Ectodermal cell (in vitro differentiated cells): ENCODE measurements at regions not wholly inside any gene's neighbourhood (a gene's known extent, or its start where the extent isn't known, plus 50 kb on each side); places are given as distances from the start of the nearest gene placed in this dataset.

ENCODE experiments used
- H3K27ac ChIP-seq: 2 replicates; pipeline ENCODE4 v1.7.0; 2013; ENCODE audit warnings: mild to moderate bottlenecking, low read depth, low read length; ENCODE audit not compliant: insufficient read depth, poor library complexity, severe bottlenecking
- H3K27me3 ChIP-seq: 2 replicates; pipeline ENCODE4 v1.7.0; 2013; ENCODE audit warnings: mild to moderate bottlenecking, low read length; ENCODE audit not compliant: insufficient read depth, control insufficient read depth, poor library complexity, severe bottlenecking
- H3K36me3 ChIP-seq: one replicate; pipeline ENCODE4 v1.7.0; 2013; ENCODE audit warnings: low read length; ENCODE audit not compliant: control insufficient read depth, insufficient read depth
- H3K4me1 ChIP-seq: one replicate; pipeline ENCODE4 v1.7.0; 2013; ENCODE audit warnings: low read length; ENCODE audit not compliant: control insufficient read depth, insufficient read depth
- H3K4me3 ChIP-seq: 2 replicates; pipeline ENCODE4 v1.7.0; 2013; ENCODE audit warnings: low read depth, low read length, control low read depth; ENCODE audit not compliant: insufficient read depth
- H3K9me3 ChIP-seq: 2 replicates; pipeline ENCODE4 v1.7.0; 2013; ENCODE audit warnings: mild to moderate bottlenecking, low read length, moderate library complexity; ENCODE audit not compliant: control insufficient read depth
- WGBS, 2 experiments: methylation state at CpG; one replicate each; pipeline ENCODE4 v1.1.7; 2013; ENCODE audit warnings: missing lambda C conversion rate in 2 of 2; 5-methylcytosine and 5-hydroxymethylcytosine counted together

GRCh38 chr7:135802697-135803096 lies 54.1 kb upstream of the FAM180A start:
- Histone ChIP-seq H3K27ac (no peak overlapping the region), H3K36me3 (no peaks in the 10 kb centered on the region), H3K4me1 (no peaks in the 10 kb centered on the region), H3K4me3 (no peak overlapping the region), H3K27me3 (no peaks in the 10 kb centered on the region), H3K9me3 (no peaks in the 10 kb centered on the region)
- 87 to 90% methylated on average over 3 of the region's 3 CpGs for WGBS, 2 experiments

- 94% methylated on average over 6 of the region's 6 CpGs for WGBS, 2 experiments
- Histone ChIP-seq H3K4me1 (no peaks in the 10 kb centered on the region), H3K9me3 (no peaks in the 10 kb centered on the region)
Measured at GRCh38 chr7:135801877-135802276, 53.3 kb upstream of the FAM180A start.

GRCh38 chr7:135801045-135801693 lies 52.6 kb upstream of the FAM180A start:
- no peaks in the 10 kb centered on the region for H3K4me1 ChIP-seq
- H3K27ac ChIP-seq = no peak overlapping the region
- no peaks in the 10 kb centered on the region for H3K36me3 ChIP-seq
- no peaks in the 10 kb centered on the region for H3K9me3 ChIP-seq
- WGBS, 2 experiments = 51 to 53% methylated on average over 16 of the region's 16 CpGs
- H3K4me3 ChIP-seq = no peak overlapping the region
- H3K27me3 ChIP-seq = no peaks in the 10 kb centered on the region

More at GRCh38 chr7:135801877-135802276, 53.3 kb upstream of the FAM180A start:
- no peaks in the 10 kb centered on the region for H3K27me3 ChIP-seq
- H3K36me3 ChIP-seq = no peaks in the 10 kb centered on the region
- H3K27ac ChIP-seq = no peak overlapping the region
- H3K4me3 ChIP-seq = no peak overlapping the region

GRCh38 chr7:135800560-135800959 lies 51.9 kb upstream of the FAM180A start:
- Histone ChIP-seq H3K4me3 (no peak overlapping the region), H3K9me3 (no peaks in the 10 kb centered on the region), H3K27me3 (no peaks in the 10 kb centered on the region), H3K36me3 (no peaks in the 10 kb centered on the region), H3K27ac (no peak overlapping the region), H3K4me1 (no peaks in the 10 kb centered on the region)
- WGBS, 2 experiments = 61 to 63% methylated on average over 10 of the region's 10 CpGs

GRCh38 chr7:135799881-135800280 lies 51.3 kb upstream of the FAM180A start:
- Histone ChIP-seq H3K4me1 (no peaks in the 10 kb centered on the region), H3K27me3 (no peaks in the 10 kb centered on the region), H3K36me3 (no peaks in the 10 kb centered on the region), H3K9me3 (no peaks in the 10 kb centered on the region), H3K27ac (no peak overlapping the region), H3K4me3 (no peak overlapping the region)
- 90 to 97% methylated on average over 3 of the region's 3 CpGs for WGBS, 2 experiments
